Esophagus muscularis mucosa (tissue), 2 donors: ENCODE measurements at regions not wholly inside any gene's neighbourhood (a gene's known extent, or its start where the extent isn't known, plus 50 kb on each side); places are given as distances from the start of the nearest gene placed in this dataset.

ENCODE experiments used
- POLR2A ChIP-seq: fragments of 450-650 bp; IDR thresholded peaks from one replicate; pipeline ENCODE4 v1.6.1; 2017; ENCODE audit warnings: antibody characterized with exemption, moderate library complexity, mild to moderate bottlenecking, low read depth
- POLR2AphosphoS5 ChIP-seq, 2 donors: sonication (generic); formaldehyde crosslinking; IDR thresholded peaks; one replicate each; pipeline ENCODE4 v1.6.1; 2017; ENCODE audit warnings: antibody characterized with exemption in 2 of 2

DNA sequence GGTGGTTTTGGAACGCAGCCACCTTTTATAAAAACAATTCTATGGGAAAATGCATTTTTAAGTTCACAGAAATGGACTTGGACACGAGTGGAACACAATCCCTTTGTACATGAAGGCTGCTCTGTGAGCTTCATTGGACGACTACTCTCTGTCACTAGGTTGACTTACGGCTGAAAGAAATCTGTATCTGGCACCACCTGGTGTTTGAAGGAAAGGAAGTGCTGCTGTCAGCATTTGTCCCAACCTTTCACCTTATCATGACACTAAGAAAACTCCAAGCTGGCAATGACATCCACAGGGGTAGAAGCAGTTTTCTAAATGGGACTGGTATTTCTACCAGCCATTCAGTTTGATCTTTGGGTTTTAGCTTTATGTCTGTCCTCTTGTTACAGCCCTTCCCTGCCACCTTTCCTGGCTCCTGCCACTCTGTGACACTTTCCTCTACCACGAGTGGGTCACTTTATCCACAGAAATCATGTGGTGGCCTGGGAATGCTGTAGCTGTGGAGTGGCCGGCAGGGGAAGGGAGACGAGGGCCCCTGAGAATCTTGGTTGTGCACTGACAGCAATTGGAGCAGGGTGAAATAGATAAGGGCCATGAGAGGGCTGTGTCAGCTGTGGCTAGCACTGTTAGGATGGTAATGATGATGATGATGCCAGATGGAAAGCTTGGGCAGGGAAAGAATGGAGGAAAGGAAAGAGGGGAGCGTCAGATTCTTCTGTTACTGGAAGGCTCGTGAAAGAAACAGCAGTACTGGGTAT is 85.2 kb downstream of the TBX19 start:
- TF ChIP-seq POLR2AphosphoS5 (IDR thresholded peaks at IDR 0.05) (no peak), POLR2A (no peak)
